Left renal pelvis (tissue), 4 donors: ENCODE measurements at regions not wholly inside any gene's neighbourhood (a gene's known extent, or its start where the extent isn't known, plus 50 kb on each side); places are given as distances from the start of the nearest gene placed in this dataset.

ENCODE experiments used
- DNase-seq, 4 donors: peaks; one replicate each; pipeline ENCODE4 v3.0.0-alpha.2; 2013; ENCODE audit warnings: low read depth in 4 of 4, low spot score in 3 of 4

GRCh38 chr13:63081400-63082014 is 1665.9 kb upstream of the PCDH20 start:
- no peak for DNase-seq

GRCh38 chr13:63075126-63075525 is 1659.5 kb upstream of the PCDH20 start:
- no peak for DNase-seq

GRCh38 chr13:63050287-63050686 is 1634.6 kb upstream of the PCDH20 start:
- no peak for DNase-seq

GRCh38 chr13:63048653-63049052 is 1633.0 kb upstream of the PCDH20 start:
- no peak for DNase-seq

- DNase-seq: no peak
Observed at GRCh38 chr13:63044589-63045313, 1629.1 kb upstream of the PCDH20 start.

- no peak for DNase-seq
Observed at GRCh38 chr13:63042686-63043085, 1627.0 kb upstream of the PCDH20 start.

- DNase-seq: no peak
Observed at GRCh38 chr13:63041640-63042414, 1626.2 kb upstream of the PCDH20 start.

GRCh38 chr13:63026285-63026797 is 1610.7 kb upstream of the PCDH20 start:
- DNase-seq: no peak

- DNase-seq: no peak
Observed at GRCh38 chr13:63025741-63026140, 1610.1 kb upstream of the PCDH20 start.

GRCh38 chr13:63024458-63024857 is 1608.8 kb upstream of the PCDH20 start:
- DNase-seq: no peak

- no peak for DNase-seq
Observed at GRCh38 chr13:63011996-63012395, 1596.3 kb upstream of the PCDH20 start.

- no peak for DNase-seq
Observed at GRCh38 chr13:63010072-63010658, 1594.5 kb upstream of the PCDH20 start.

GRCh38 chr13:63005625-63006024 is 1590.0 kb upstream of the PCDH20 start:
- no peak for DNase-seq

GRCh38 chr13:62997696-62998095 is 1582.0 kb upstream of the PCDH20 start:
- no peak for DNase-seq

GRCh38 chr13:62997038-62997599 is 1581.5 kb upstream of the PCDH20 start:
- DNase-seq: no peak

GRCh38 chr13:62973804-62974203 is 1558.2 kb upstream of the PCDH20 start:
- DNase-seq: no peak

- DNase-seq: no peak
Observed at GRCh38 chr13:62964522-62964921, 1548.9 kb upstream of the PCDH20 start.

GRCh38 chr13:62960723-62961122 is 1545.1 kb upstream of the PCDH20 start:
- DNase-seq: no peak

- no peak for DNase-seq
Observed at GRCh38 chr13:62933809-62934208, 1518.2 kb upstream of the PCDH20 start.

GRCh38 chr13:62932256-62932883 is 1516.7 kb upstream of the PCDH20 start:
- no peak for DNase-seq
